Body of pancreas (tissue), 4 donors: ENCODE measurements at regions not wholly inside any gene's neighbourhood (a gene's known extent, or its start where the extent isn't known, plus 50 kb on each side); places are given as distances from the start of the nearest gene placed in this dataset.

Experiments
- ATAC-seq: fragments of 150-250 bp; one replicate; pipeline ENCODE4 v1.9.1; 2016
- DNase-seq, 4 donors: peaks; one replicate each; pipeline ENCODE4 v3.0.0-alpha.2; 2019
- H3K27ac ChIP-seq, 4 donors: fragments of 200-600 bp; sonication (generic); 1 replicate in 3 of 4; 2 replicates in 1 of 4; pipeline versions ENCODE4 v1.5.1 to v1.6.1; 2016 to 2019; ENCODE audit warnings: mild to moderate bottlenecking in 1 of 4, mixed read lengths in 1 of 4, moderate library complexity in 1 of 4
- H3K27me3 ChIP-seq, 2 donors: fragments of 200-600 bp; sonication (generic); one replicate each; pipeline ENCODE4 v1.6.0; 2016; ENCODE audit warnings: mild to moderate bottlenecking in 1 of 2
- H3K36me3 ChIP-seq, 2 donors: fragments of 200-600 bp; sonication (generic); replicated peaks in 1 of 2; 2 replicates each; pipeline ENCODE4 v1.5.1; 2016; ENCODE audit warnings: low read depth in 2 of 2; ENCODE audit not compliant: insufficient read depth in 1 of 2
- H3K4me1 ChIP-seq: fragments of 200-600 bp; sonication (generic); one replicate; pipeline ENCODE4 v1.6.0; 2016
- H3K4me3 ChIP-seq, 2 donors: fragments of 200-600 bp; sonication (generic); 1 replicate in 1 of 2; 2 replicates in 1 of 2; pipeline ENCODE4 v1.5.1; 2016 to 2019
- H3K9me3 ChIP-seq, 3 donors: fragments of 200-600 bp; sonication (generic); 1 replicate in 2 of 3; 2 replicates in 1 of 3; pipeline ENCODE4 v1.5.1; 2016
- CTCF ChIP-seq, 7 experiments: fragments of 450-650 bp in 4 of 7; fragments of 200-600 bp in 3 of 7; sonication (generic) in 3 of 7; IDR thresholded peaks; one replicate each; pipeline ENCODE4 v1.5.1; 2016 to 2019; ENCODE audit warnings: antibody characterized with exemption in 7 of 7
- POLR2A ChIP-seq, 3 donors: fragments of 450-650 bp; IDR thresholded peaks; one replicate each; pipeline ENCODE4 v1.6.1; 2016; ENCODE audit warnings: antibody characterized with exemption in 3 of 3, mild to moderate bottlenecking in 2 of 3
- WGBS, 2 donors: methylation state at CpG; one replicate each; pipeline ENCODE4 v1.1.5; 2017; 5-methylcytosine and 5-hydroxymethylcytosine counted together
- intact Hi-C: fragments of 100-400 bp; cut with DNase I; formaldehyde crosslinking; loops from one replicate; pipeline ENCODE4 v1.15.1; 2023

GRCh38 chr1:108017698-108018097, 52.7 kb upstream of the VAV3 start:
- no peak for DNase-seq
- TF ChIP-seq CTCF (IDR thresholded peaks at IDR 0.05) (no peak), POLR2A (IDR thresholded peaks at IDR 0.05) (no peak)
- no peak for ATAC-seq
- Histone ChIP-seq H3K27me3 (no peaks in the 10 kb centered on the region), H3K27ac (no peak overlapping the region), H3K9me3 (no peaks in the 10 kb centered on the region), H3K36me3 (no peaks in the 10 kb centered on the region), H3K4me1 (no peaks in the 10 kb centered on the region), H3K4me3 (no peak overlapping the region)
- WGBS, 2 donors: 39 to 58% methylated on average over 1 of the region's 1 CpG
- intact Hi-C loops: no loop called here

- ATAC-seq (no peak), DNase-seq (no peak)
- H3K27me3 ChIP-seq: no peaks in the 10 kb centered on the region
- H3K4me1 ChIP-seq: no peaks in the 10 kb centered on the region
- H3K4me3 ChIP-seq: no peak overlapping the region
- intact Hi-C loops: no loop called here
- 18% methylated on average over 4 of the region's 4 CpGs for WGBS, 2 donors
- TF ChIP-seq CTCF (IDR thresholded peaks at IDR 0.05) (no peak), POLR2A (IDR thresholded peaks at IDR 0.05) (no peak)
- no peaks in the 10 kb centered on the region for H3K9me3 ChIP-seq
- H3K27ac ChIP-seq: no peak overlapping the region
- no peaks in the 10 kb centered on the region for H3K36me3 ChIP-seq
Measured at GRCh38 chr1:108016451-108016920, 51.5 kb upstream of the VAV3 start.
